GM23338 (cell line): ENCODE measurements at regions not wholly inside any gene's neighbourhood (a gene's known extent, or its start where the extent isn't known, plus 50 kb on each side); places are given as distances from the start of the nearest gene placed in this dataset.

Experiments used
- ATAC-seq: fragments of 200-7000 bp; cut with Tn5 transposase; 3 replicates; pipeline ENCODE4 v1.9.1; 2020
- DNase-seq: peaks from one replicate; pipeline ENCODE4 v3.0.0-alpha.2; 2015; ENCODE audit warnings: low spot score
- H2AFZ ChIP-seq: fragments of 200-600 bp; sonication (generic); 2 replicates; pipeline ENCODE4 v1.8.0; 2016; ENCODE audit warnings: antibody characterized with exemption, mild to moderate bottlenecking, moderate library complexity
- H3F3A ChIP-seq: fragments of 200-600 bp; sonication (generic); replicated peaks from 2 replicates; pipeline ENCODE4 v1.8.0; 2017; ENCODE audit warnings: antibody characterized with exemption, mixed run types, low read depth
- H3K27ac ChIP-seq: fragments of 200-600 bp; sonication (generic); 2 replicates; pipeline ENCODE4 v1.6.1; 2016; ENCODE audit warnings: low read depth
- H3K27me3 ChIP-seq: fragments of 200-600 bp; sonication (generic); 2 replicates; pipeline ENCODE4 v1.8.0; 2016; ENCODE audit warnings: mild to moderate bottlenecking, mixed run types, moderate library complexity; ENCODE audit not compliant: insufficient read depth
- H3K36me3 ChIP-seq: fragments of 200-600 bp; sonication (generic); 2 replicates; pipeline ENCODE4 v1.8.0; 2016; ENCODE audit warnings: mild to moderate bottlenecking; ENCODE audit not compliant: insufficient read depth
- H3K4me1 ChIP-seq: fragments of 200-600 bp; sonication (generic); 2 replicates; pipeline ENCODE4 v1.8.0; 2016; ENCODE audit warnings: mild to moderate bottlenecking, moderate library complexity; ENCODE audit not compliant: insufficient read depth
- H3K4me2 ChIP-seq: fragments of 200-600 bp; sonication (generic); 2 replicates; pipeline ENCODE4 v1.7.1; 2017; ENCODE audit warnings: mixed run types
- H3K4me3 ChIP-seq: fragments of 200-600 bp; sonication (generic); 2 replicates; pipeline ENCODE4 v1.6.1; 2016; ENCODE audit warnings: mixed run types
- H3K79me2 ChIP-seq: fragments of 200-600 bp; sonication (generic); replicated peaks from 2 replicates; pipeline ENCODE4 v1.8.0; 2017; ENCODE audit warnings: mild to moderate bottlenecking; ENCODE audit not compliant: insufficient read depth
- H3K9me2 ChIP-seq: fragments of 200-600 bp; sonication (generic); 2 replicates; pipeline ENCODE4 v1.8.0; 2017; ENCODE audit not compliant: insufficient read depth
- H4K20me1 ChIP-seq: fragments of 200-600 bp; sonication (generic); replicated peaks from 2 replicates; pipeline ENCODE4 v1.8.0; 2017; ENCODE audit warnings: mild to moderate bottlenecking; ENCODE audit not compliant: insufficient read depth
- H3K27ac Mint-ChIP-seq: 2 replicates; pipeline ENCODE4 v1.8.0; 2020; ENCODE audit warnings: inconsistent platforms, mild to moderate bottlenecking, moderate library complexity, mixed read lengths
- H3K27me3 Mint-ChIP-seq: 3 replicates; pipeline ENCODE4 v1.8.0; 2022; ENCODE audit warnings: low read depth, mild to moderate bottlenecking, moderate library complexity, mixed read lengths, inconsistent platforms; ENCODE audit not compliant: insufficient read depth, poor library complexity
- H3K36me3 Mint-ChIP-seq: 3 replicates; pipeline ENCODE4 v1.8.0; 2021; ENCODE audit warnings: low read depth, mild to moderate bottlenecking, inconsistent platforms, moderate library complexity, mixed read lengths
- H3K4me1 Mint-ChIP-seq: 3 replicates; pipeline ENCODE4 v1.8.0; 2020; ENCODE audit warnings: mild to moderate bottlenecking, inconsistent platforms, mixed read lengths
- H3K4me3 Mint-ChIP-seq: 3 replicates; pipeline ENCODE4 v1.8.0; 2021; ENCODE audit warnings: moderate library complexity, mild to moderate bottlenecking, inconsistent platforms, mixed read lengths
- H3K9me3 Mint-ChIP-seq: 3 replicates; pipeline ENCODE4 v1.8.0; 2020; ENCODE audit warnings: moderate library complexity, mild to moderate bottlenecking, inconsistent platforms, mixed read lengths
- CREB1 ChIP-seq: fragments of 250-450 bp; sonication (Bioruptor Pico); IDR thresholded peaks from 2 replicates; pipeline ENCODE4 v1.5.0; 2020; ENCODE audit warnings: low read depth, mild to moderate bottlenecking, moderate library complexity
- ETS1 ChIP-seq: IDR thresholded peaks from 2 replicates; pipeline ENCODE4 v1.6.1; 2016; ENCODE audit warnings: antibody characterized with exemption
- EZH2 ChIP-seq: fragments of 200-600 bp; sonication (generic); IDR thresholded peaks from one replicate; pipeline ENCODE4 v1.8.0; 2017; ENCODE audit warnings: antibody characterized with exemption, mild to moderate bottlenecking, low read depth; ENCODE audit not compliant: unreplicated experiment
- EZH2phosphoT487 ChIP-seq: fragments of 200-600 bp; sonication (generic); IDR thresholded peaks from one replicate; pipeline ENCODE4 v1.8.1; 2018; ENCODE audit warnings: antibody characterized with exemption; ENCODE audit not compliant: unreplicated experiment
- POLR2AphosphoS5 ChIP-seq: IDR thresholded peaks from 2 replicates; pipeline ENCODE4 v1.6.1; 2016; ENCODE audit warnings: antibody characterized with exemption, low read depth
- REST ChIP-seq: IDR thresholded peaks from one replicate; pipeline ENCODE4 v1.6.1; 2018; ENCODE audit warnings: antibody characterized with exemption; ENCODE audit not compliant: unreplicated experiment
- STAT1 ChIP-seq: IDR thresholded peaks from one replicate; pipeline ENCODE4 v1.6.1; 2016; ENCODE audit warnings: antibody characterized with exemption; ENCODE audit not compliant: unreplicated experiment
- ZNF114 ChIP-seq: fragments of 250-450 bp; sonication (Bioruptor Pico); IDR thresholded peaks from 2 replicates; pipeline ENCODE4 v1.5.0; 2020; ENCODE audit warnings: mild to moderate bottlenecking, moderate library complexity
- ZNF331 ChIP-seq: fragments of 250-450 bp; sonication (Bioruptor Pico); IDR thresholded peaks from 2 replicates; pipeline ENCODE4 v1.5.0; 2020; ENCODE audit warnings: low read depth, mild to moderate bottlenecking, moderate library complexity
- ZNF462 ChIP-seq: fragments of 250-450 bp; sonication (Bioruptor Pico); IDR thresholded peaks from 2 replicates; pipeline ENCODE4 v1.5.0; 2020; ENCODE audit warnings: mild to moderate bottlenecking, moderate library complexity

GRCh38 chr12:88860851-88861250 is 280.6 kb upstream of the KITLG start (continued):
- TF ChIP-seq ZNF462, result no peak
- no peak for TF ChIP-seq REST
- TF ChIP-seq STAT1, result no peak
- no peak for TF ChIP-seq EZH2phosphoT487
- no peak for TF ChIP-seq CREB1 (CRISPR knock-in tag)

- H3K9me3 Mint-ChIP-seq, result no peaks in the 10 kb centered on the region; the same call in 2 of the 3 replicates
- no peak overlapping the region for H3K27ac Mint-ChIP-seq
- Histone ChIP-seq H3K27ac (no peak overlapping the region), H4K20me1 (no peaks in the 10 kb centered on the region), H3K4me2 (no peak overlapping the region), H2AFZ (peak overlapping the region; percentile 80; the same call in 1 of the 2 replicates), H3K27me3 (no peaks in the 10 kb centered on the region), H3K4me3 (no peak overlapping the region), H3K9me2 (no peaks in the 10 kb centered on the region; the same call in 1 of the 2 replicates), H3K36me3 (no peaks in the 10 kb centered on the region), H3K4me1 (no peaks in the 10 kb centered on the region), H3F3A (no peaks in the 10 kb centered on the region), H3K79me2 (no peaks in the 10 kb centered on the region)
- H3K27me3 Mint-ChIP-seq, result peaks cover 2% of the 10 kb centered on the region
- DNase-seq (no peak), ATAC-seq (no peak)
- no peaks in the 10 kb centered on the region for H3K4me1 Mint-ChIP-seq
- H3K4me3 Mint-ChIP-seq, result no peak overlapping the region
- TF ChIP-seq ZNF331 (CRISPR knock-in tag), result no peak
- no peak for TF ChIP-seq POLR2AphosphoS5
- no peak for TF ChIP-seq ETS1
- no peak for TF ChIP-seq ZNF114 (CRISPR knock-in tag)
- no peak for TF ChIP-seq EZH2
- TF ChIP-seq STAT1, result no peak
- no peaks in the 10 kb centered on the region for H3K36me3 Mint-ChIP-seq
Measured at GRCh38 chr12:88856201-88856600, 275.9 kb upstream of the KITLG start.
